Smooth muscle cell (in vitro differentiated cells): ENCODE measurements at regions not wholly inside any gene's neighbourhood (a gene's known extent, or its start where the extent isn't known, plus 50 kb on each side); places are given as distances from the start of the nearest gene placed in this dataset.

Experiments used
- DNase-seq: peaks from one replicate; lab custom pipeline; 2025; ENCODE audit not compliant: unreplicated experiment; lab: John Stamatoyannopoulos, UW
- H2AFZ ChIP-seq: fragments of 200-600 bp; sonication (generic); 2 replicates; pipeline ENCODE4 v1.6.0; 2016; ENCODE audit warnings: antibody characterized with exemption, low read depth, mild to moderate bottlenecking
- H3F3A ChIP-seq: fragments of 200-600 bp; sonication (generic); 2 replicates; pipeline ENCODE4 v1.6.0; 2017; ENCODE audit warnings: antibody characterized with exemption, low read depth
- H3K27ac ChIP-seq: fragments of 200-600 bp; sonication (generic); 2 replicates; pipeline ENCODE4 v1.5.1; 2016; ENCODE audit warnings: low read depth, mild to moderate bottlenecking
- H3K27me3 ChIP-seq: fragments of 200-600 bp; sonication (generic); 2 replicates; pipeline ENCODE4 v1.6.1; 2016; ENCODE audit warnings: low read depth, mild to moderate bottlenecking
- H3K36me3 ChIP-seq: fragments of 200-600 bp; sonication (generic); 2 replicates; pipeline ENCODE4 v1.5.1; 2016; ENCODE audit warnings: low read depth
- H3K4me1 ChIP-seq: fragments of 200-600 bp; sonication (generic); 2 replicates; pipeline ENCODE4 v1.5.1; 2016; ENCODE audit warnings: low read depth
- H3K4me2 ChIP-seq: fragments of 200-600 bp; sonication (generic); 2 replicates; pipeline ENCODE4 v1.6.0; 2016; ENCODE audit warnings: mild to moderate bottlenecking
- H3K4me3 ChIP-seq: fragments of 200-600 bp; sonication (generic); 2 replicates; pipeline ENCODE4 v1.5.1; 2016; ENCODE audit warnings: mild to moderate bottlenecking
- H3K79me2 ChIP-seq: fragments of 200-600 bp; sonication (generic); 2 replicates; pipeline ENCODE4 v1.6.0; 2016; ENCODE audit warnings: low read depth, mild to moderate bottlenecking
- H3K9ac ChIP-seq: fragments of 200-600 bp; sonication (generic); 2 replicates; pipeline ENCODE4 v1.6.0; 2016; ENCODE audit warnings: low read depth
- H3K9me3 ChIP-seq: fragments of 200-600 bp; sonication (generic); replicated peaks from 2 replicates; pipeline ENCODE4 v1.5.1; 2016; ENCODE audit warnings: low read depth
- H4K20me1 ChIP-seq: fragments of 200-600 bp; sonication (generic); 2 replicates; pipeline ENCODE4 v1.6.0; 2016; ENCODE audit warnings: low read depth
- WGBS: methylation state at CpG from one replicate; pipeline ENCODE4 v1.1.7; 2016; ENCODE audit warnings: low lambda C conversion rate; 5-methylcytosine and 5-hydroxymethylcytosine counted together
- TF ChIP-seq, protein P1 (sequence below): fragments of 200-600 bp; sonication (generic); IDR thresholded peaks from 2 replicates; pipeline ENCODE4 v1.5.1; 2017; ENCODE audit warnings: borderline replicate concordance, mild to moderate bottlenecking, antibody characterized with exemption; ENCODE audit not compliant: insufficient read depth, poor library complexity, severe bottlenecking

DNA sequence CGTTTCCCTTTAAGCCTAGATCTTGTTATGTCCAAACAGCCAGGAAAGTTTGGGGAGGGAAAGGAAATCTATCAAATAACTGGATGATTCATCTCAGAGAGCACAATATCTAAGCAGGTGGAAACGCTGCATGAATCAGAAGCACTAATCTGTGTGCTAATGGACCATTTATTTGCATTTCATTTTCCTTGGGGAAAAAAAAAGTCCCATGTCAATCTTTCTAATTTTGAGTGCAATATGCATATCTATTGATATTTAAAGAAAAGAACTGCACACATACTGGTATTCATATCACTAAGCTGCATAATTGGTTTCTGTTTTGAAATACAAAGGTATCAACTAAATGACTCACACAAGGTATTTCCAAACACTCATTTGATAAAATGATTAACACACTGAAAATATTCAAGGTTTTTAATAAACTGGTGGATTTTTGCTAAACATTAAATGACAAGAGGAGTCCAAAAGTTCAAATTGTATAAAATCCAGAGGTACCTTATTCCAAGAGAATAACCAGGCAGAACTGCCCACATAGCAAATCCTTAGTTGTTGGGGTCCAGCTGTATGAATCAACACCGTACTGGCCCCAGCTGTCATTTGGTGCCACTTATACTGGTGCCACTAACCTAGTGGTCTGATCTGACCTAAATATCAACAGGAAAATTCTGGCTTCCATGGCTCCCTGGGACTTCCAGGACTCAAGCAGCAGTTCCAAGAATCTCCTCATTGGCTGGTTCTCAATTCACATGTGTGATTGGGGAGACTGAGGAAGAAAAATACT, 122.2 kb upstream of the SP4 start:
- no peak overlapping the region for H3K4me3 ChIP-seq
- H3K9ac ChIP-seq, result no peak overlapping the region
- no peaks in the 10 kb centered on the region for H3K79me2 ChIP-seq
- no peak for DNase-seq
- TF ChIP-seq, protein P1, sequence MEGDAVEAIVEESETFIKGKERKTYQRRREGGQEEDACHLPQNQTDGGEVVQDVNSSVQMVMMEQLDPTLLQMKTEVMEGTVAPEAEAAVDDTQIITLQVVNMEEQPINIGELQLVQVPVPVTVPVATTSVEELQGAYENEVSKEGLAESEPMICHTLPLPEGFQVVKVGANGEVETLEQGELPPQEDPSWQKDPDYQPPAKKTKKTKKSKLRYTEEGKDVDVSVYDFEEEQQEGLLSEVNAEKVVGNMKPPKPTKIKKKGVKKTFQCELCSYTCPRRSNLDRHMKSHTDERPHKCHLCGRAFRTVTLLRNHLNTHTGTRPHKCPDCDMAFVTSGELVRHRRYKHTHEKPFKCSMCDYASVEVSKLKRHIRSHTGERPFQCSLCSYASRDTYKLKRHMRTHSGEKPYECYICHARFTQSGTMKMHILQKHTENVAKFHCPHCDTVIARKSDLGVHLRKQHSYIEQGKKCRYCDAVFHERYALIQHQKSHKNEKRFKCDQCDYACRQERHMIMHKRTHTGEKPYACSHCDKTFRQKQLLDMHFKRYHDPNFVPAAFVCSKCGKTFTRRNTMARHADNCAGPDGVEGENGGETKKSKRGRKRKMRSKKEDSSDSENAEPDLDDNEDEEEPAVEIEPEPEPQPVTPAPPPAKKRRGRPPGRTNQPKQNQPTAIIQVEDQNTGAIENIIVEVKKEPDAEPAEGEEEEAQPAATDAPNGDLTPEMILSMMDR, result no peak
- H3K27me3 ChIP-seq, result no peaks in the 10 kb centered on the region
- no peaks in the 10 kb centered on the region for H3K9me3 ChIP-seq
- no peak overlapping the region for H2AFZ ChIP-seq
- no peaks in the 10 kb centered on the region for H4K20me1 ChIP-seq
- no peaks in the 10 kb centered on the region for H3K4me1 ChIP-seq
- WGBS, result 81% methylated on average over 3 of the region's 3 CpGs
- no peaks in the 10 kb centered on the region for H3K36me3 ChIP-seq
- no peak overlapping the region for H3K27ac ChIP-seq
- H3K4me2 ChIP-seq, result no peak overlapping the region
- H3F3A ChIP-seq, result no peaks in the 10 kb centered on the region

DNA sequence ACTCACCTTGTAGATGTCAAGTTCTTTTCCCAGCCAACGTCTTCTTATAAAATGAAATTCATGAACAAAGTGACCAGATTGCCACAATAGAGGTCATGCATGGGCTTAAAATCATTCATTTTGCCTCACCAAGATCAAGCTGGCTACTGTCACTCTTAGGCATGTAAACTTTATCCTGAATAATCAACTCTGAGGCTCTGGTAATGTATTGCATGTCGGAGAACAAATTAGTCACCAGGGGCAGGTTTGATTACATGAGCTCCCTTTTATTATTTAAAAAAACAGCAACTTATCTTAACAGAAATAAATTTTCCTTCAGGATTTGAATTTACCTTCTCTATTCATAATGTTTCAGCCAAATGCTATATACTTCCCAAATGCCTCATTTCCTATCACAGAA, 112.9 kb upstream of the SP4 start:
- no peaks in the 10 kb centered on the region for H3K4me1 ChIP-seq
- H3K27ac ChIP-seq, result no peak overlapping the region
- 88% methylated on average over 2 of the region's 2 CpGs for WGBS
- no peaks in the 10 kb centered on the region for H3K27me3 ChIP-seq
- no peaks in the 10 kb centered on the region for H3K36me3 ChIP-seq
- DNase-seq, result no peak
- H3K4me2 ChIP-seq, result no peak overlapping the region
- H2AFZ ChIP-seq, result no peak overlapping the region
- H3K9ac ChIP-seq, result no peak overlapping the region
- TF ChIP-seq, protein P1, result no peak
- H3F3A ChIP-seq, result no peaks in the 10 kb centered on the region
- no peaks in the 10 kb centered on the region for H4K20me1 ChIP-seq
- H3K79me2 ChIP-seq, result no peaks in the 10 kb centered on the region
- no peak overlapping the region for H3K4me3 ChIP-seq
- no peaks in the 10 kb centered on the region for H3K9me3 ChIP-seq

DNA sequence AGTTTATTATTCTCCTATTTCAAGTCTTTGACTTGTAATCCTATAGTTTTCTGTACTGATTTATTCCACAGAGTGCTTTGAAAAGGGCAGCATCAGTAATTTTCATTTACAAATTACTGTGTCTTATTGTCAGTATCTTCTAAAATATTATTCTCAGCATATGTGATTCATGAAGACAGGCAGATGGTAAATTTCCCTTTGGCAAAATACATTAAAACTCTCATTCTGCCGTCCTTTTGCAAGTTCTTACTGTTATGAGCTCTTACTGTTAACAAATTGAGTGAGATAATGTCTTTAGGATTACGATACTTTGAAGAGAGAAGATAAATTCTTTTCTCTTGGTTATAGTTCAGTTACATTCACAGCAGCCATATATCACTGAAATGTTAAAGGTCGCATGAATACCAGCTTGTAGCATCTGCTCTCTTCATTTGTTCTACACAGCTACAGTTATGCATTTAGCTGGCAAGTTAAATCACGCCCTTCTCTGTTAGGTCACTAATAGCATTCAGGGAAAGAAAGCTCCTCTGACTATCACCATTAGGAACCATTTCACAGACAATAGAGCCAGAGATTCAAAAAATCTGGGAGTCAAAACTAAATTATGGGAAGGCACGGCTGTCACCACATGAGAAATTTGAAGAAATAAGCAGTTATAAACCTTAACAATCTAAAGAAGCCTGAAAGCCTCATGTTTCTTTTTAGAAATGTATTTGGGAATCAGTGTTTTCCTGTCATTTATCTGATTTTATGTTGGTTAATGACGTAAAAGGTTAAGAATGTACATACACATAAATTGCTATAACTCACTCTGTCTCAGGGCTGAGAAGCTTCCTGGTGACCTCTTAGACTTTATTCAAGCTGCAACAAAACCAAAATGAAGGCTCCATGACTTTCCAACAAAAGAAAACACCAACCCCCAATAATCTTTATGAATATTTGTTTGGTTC, 109.6 kb upstream of the SP4 start:
- Histone ChIP-seq H3K79me2 (no peaks in the 10 kb centered on the region), H3K27ac (peak overlapping the region; percentile 45), H3K36me3 (no peaks in the 10 kb centered on the region), H3K4me3 (no peak overlapping the region), H3K4me1 (no peaks in the 10 kb centered on the region), H3F3A (no peaks in the 10 kb centered on the region), H3K9me3 (no peaks in the 10 kb centered on the region), H4K20me1 (no peaks in the 10 kb centered on the region), H2AFZ (peak overlapping the region; percentile 54), H3K27me3 (no peaks in the 10 kb centered on the region), H3K9ac (no peak overlapping the region), H3K4me2 (no peak overlapping the region)
- no peak for DNase-seq
- 66% methylated on average over 6 of the region's 6 CpGs for WGBS
- TF ChIP-seq, protein P1, result no peak
